GM21528 (cell line): ENCODE measurements at regions not wholly inside any gene's neighbourhood (a gene's known extent, or its start where the extent isn't known, plus 50 kb on each side); places are given as distances from the start of the nearest gene placed in this dataset.

Experiments used
- ATAC-seq: cut with Tn5 transposase; IDR thresholded peaks from one replicate; pipeline ENCODE4 v1.9.1; 2021; ENCODE audit warnings: mild to moderate bottlenecking, moderate library complexity; ENCODE audit not compliant: unreplicated experiment, low FRiP score

- ATAC-seq: no peak
Measured at GRCh38 chr2:5751873-5752482, 59.8 kb downstream of the SOX11 start.

- ATAC-seq: no peak
Measured at GRCh38 chr2:5756272-5756671, 64.1 kb downstream of the SOX11 start.

GRCh38 chr2:5758346-5758745 is 66.2 kb downstream of the SOX11 start:
- ATAC-seq: no peak

DNA sequence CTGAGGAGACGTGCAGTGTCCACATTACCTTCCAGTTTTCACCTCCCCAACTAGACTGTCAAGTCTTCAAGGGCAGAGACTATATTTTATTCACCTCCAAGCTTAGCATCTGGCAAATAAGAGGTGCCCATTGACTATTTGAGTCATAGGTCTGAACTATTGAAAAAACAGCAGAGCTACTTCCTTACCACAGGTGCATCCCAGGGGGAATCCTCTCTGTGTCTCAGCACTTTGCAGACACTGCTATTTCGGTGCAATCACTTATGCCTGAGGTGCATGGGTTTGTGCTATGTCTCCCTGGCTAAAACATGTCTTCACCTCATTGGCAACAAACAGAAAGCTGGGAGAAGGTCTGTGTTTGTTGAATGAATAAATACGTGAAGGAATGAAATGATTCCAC is 67.8 kb downstream of the SOX11 start:
- ATAC-seq: no peak

- ATAC-seq: no peak
Measured at GRCh38 chr2:5763531-5763930, 71.3 kb downstream of the SOX11 start.

GRCh38 chr2:5764041-5764440 is 71.9 kb downstream of the SOX11 start:
- ATAC-seq: no peak

DNA sequence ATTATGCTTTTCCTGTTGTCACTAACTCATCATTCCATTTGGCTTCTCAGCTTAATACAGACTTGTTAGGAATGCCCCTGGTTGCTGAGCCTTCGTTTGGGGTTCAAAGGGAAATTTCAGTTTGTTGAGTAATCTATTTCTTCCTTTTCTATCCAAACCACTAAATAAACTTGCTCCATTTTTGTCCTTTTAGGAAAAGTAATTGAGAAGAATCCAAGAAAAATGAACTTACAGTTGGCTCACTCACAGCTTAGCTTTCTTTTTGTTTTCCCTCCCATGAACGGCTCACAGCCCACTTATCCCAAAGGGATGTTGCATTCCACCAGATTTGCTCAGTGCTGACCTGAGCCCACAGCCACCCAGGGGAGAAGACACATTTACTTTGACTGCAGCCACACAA is 73.9 kb downstream of the SOX11 start:
- no peak for ATAC-seq

GRCh38 chr2:5766561-5766960 is 74.4 kb downstream of the SOX11 start:
- no peak for ATAC-seq

- no peak for ATAC-seq
Measured at GRCh38 chr2:5777131-5777535, 84.9 kb downstream of the SOX11 start.

GRCh38 chr2:5781679-5782078 is 89.5 kb downstream of the SOX11 start:
- no peak for ATAC-seq

- ATAC-seq: no peak
Measured at GRCh38 chr2:5782103-5782502, 89.9 kb downstream of the SOX11 start.

- no peak for ATAC-seq
Measured at GRCh38 chr2:5788447-5788846, 96.3 kb downstream of the SOX11 start.

GRCh38 chr2:5791371-5791770 is 99.2 kb downstream of the SOX11 start:
- no peak for ATAC-seq

- ATAC-seq: no peak
Measured at GRCh38 chr2:5794012-5794411, 101.8 kb downstream of the SOX11 start.

GRCh38 chr2:5798084-5798483 is 105.9 kb downstream of the SOX11 start:
- no peak for ATAC-seq

DNA sequence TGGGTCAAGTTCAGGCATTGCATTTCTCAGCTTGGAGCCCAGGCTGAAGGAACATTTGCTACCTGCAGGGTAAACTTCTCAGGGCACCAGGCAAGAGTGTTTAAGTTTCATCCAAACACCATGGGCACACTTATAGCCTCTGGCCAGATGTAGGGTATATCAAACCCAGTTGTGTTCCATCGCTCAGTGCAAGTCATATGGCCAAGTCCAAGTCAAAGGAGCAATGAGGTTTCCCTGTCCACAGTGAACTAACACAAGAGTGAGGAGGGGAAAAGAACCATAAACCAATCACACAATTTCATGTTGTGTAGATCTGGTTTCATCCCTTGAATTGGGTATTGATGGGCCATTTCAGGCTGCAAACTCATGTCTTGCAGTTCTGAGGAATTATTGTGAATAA is 107.2 kb downstream of the SOX11 start:
- no peak for ATAC-seq

- ATAC-seq: no peak
Measured at GRCh38 chr2:5803547-5803946, 111.4 kb downstream of the SOX11 start.

DNA sequence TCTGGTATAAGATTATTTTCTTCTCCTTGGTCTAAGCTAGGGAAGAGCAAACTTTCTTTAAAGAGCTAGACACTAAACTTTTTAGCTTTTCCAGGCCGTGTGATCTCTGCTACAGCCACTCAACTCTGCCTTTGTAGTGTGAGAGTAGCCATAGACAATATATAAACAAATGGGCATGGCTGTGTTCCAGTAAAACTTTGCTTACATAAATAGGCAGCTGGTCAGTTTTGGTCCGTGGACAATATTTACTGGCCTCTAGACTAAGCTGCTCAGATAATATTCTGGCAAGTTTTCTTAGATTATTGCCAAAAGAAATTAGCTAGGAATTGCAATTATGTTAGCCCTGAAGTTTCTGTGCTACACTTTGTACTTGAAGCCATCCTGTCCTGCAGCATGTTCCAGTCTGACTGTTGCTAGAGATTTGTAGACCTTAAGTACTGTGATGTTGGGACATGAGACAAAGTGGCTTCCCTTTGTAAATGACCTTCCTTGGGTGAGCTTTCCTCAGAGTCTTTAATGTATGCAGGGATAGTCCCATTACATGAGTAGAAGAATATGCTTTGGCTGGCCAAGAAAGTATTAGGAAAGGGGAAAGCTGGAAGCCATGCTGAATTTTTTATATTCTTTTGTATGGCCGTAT is 126.9 kb downstream of the SOX11 start:
- ATAC-seq: no peak

- no peak for ATAC-seq
Measured at GRCh38 chr2:5824126-5824525, 131.9 kb downstream of the SOX11 start.

DNA sequence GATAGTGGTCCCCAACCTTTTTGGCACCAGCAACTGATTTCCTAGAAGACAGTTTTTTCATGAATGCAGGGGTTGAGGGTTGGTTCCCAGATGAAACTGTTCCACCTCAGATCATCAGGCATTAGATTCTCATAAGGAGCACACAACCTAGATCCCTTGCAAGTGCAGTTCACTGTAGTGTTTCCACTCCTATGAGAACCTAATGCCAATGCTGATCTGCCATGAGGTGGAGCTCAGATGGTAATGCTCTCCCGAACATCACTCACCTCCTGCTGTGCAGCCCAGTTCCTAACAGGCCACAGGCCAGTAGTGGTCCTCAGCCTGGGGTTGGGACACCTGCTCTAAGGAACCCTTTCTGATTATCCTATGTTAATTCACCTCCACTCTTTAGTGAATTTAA is 133.5 kb downstream of the SOX11 start:
- no peak for ATAC-seq

DNA sequence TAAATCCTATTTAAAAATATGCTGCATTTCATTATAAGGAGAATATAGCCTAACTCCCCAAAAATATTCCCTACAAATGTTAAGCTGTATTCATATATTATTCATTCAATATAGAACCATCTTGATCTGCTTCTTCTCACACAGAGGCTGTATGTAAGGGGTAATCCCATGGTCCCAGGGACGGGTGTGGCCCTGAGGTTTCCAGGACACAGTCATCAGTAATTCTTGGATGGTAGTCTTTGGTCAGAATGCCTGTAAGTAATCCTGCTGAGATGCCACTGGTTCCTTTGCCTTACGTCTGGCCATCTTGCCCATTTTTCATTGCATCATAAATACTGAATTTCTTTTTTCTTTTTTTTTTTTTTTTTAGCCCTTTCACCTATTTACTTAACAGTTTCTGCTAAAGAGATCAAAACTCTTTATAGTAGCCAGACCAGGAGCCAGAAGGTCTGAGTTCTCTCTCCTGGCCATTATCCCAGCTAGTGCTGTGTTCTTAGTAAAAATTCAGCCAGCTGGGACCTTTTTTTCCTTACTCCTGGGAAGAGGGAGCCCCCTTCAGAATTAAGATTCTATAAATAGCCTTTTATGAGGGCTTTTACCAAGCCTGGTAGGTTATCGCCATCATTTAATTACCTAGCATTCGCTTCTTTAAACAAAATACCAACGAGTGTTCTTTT is 134.9 kb downstream of the SOX11 start:
- ATAC-seq: no peak

- no peak for ATAC-seq
Measured at GRCh38 chr2:5834501-5834900, 142.3 kb downstream of the SOX11 start.
